Coronary artery (tissue), 2 donors: ENCODE measurements at regions not wholly inside any gene's neighbourhood (a gene's known extent, or its start where the extent isn't known, plus 50 kb on each side); places are given as distances from the start of the nearest gene placed in this dataset.

Source experiments
- DNase-seq: peaks from one replicate; pipeline ENCODE4 v3.0.0-alpha.2; 2017; ENCODE audit warnings: low spot score
- H3K27ac ChIP-seq, 2 donors: fragments of 200-600 bp; sonication (generic); one replicate each; pipeline ENCODE4 v1.5.1; 2016 to 2019
- H3K4me3 ChIP-seq: fragments of 200-600 bp; sonication (generic); 2 replicates; pipeline ENCODE4 v1.5.1; 2016; ENCODE audit warnings: mild to moderate bottlenecking, moderate library complexity
- TF ChIP-seq, protein P1 (sequence below): fragments of 200-600 bp; sonication (generic); IDR thresholded peaks from one replicate; pipeline ENCODE4 v1.5.1; 2019; ENCODE audit warnings: antibody characterized with exemption

- TF ChIP-seq, protein P1, sequence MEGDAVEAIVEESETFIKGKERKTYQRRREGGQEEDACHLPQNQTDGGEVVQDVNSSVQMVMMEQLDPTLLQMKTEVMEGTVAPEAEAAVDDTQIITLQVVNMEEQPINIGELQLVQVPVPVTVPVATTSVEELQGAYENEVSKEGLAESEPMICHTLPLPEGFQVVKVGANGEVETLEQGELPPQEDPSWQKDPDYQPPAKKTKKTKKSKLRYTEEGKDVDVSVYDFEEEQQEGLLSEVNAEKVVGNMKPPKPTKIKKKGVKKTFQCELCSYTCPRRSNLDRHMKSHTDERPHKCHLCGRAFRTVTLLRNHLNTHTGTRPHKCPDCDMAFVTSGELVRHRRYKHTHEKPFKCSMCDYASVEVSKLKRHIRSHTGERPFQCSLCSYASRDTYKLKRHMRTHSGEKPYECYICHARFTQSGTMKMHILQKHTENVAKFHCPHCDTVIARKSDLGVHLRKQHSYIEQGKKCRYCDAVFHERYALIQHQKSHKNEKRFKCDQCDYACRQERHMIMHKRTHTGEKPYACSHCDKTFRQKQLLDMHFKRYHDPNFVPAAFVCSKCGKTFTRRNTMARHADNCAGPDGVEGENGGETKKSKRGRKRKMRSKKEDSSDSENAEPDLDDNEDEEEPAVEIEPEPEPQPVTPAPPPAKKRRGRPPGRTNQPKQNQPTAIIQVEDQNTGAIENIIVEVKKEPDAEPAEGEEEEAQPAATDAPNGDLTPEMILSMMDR, result no peak
- H3K4me3 ChIP-seq, result peak overlapping the region; percentile 18
- peak overlapping the region in 1 of 2 donors; percentile 9 for H3K27ac ChIP-seq
- no peak for DNase-seq
Measured at GRCh38 chr21:16837721-16838120, 675.1 kb upstream of the CXADR start.

GRCh38 chr21:16838331-16838730, 674.5 kb upstream of the CXADR start:
- H3K27ac ChIP-seq, result peak overlapping the region in 1 of 2 donors; percentile 9
- no peak for DNase-seq
- peak overlapping the region; percentile 18 for H3K4me3 ChIP-seq
- TF ChIP-seq, protein P1, result no peak

DNA sequence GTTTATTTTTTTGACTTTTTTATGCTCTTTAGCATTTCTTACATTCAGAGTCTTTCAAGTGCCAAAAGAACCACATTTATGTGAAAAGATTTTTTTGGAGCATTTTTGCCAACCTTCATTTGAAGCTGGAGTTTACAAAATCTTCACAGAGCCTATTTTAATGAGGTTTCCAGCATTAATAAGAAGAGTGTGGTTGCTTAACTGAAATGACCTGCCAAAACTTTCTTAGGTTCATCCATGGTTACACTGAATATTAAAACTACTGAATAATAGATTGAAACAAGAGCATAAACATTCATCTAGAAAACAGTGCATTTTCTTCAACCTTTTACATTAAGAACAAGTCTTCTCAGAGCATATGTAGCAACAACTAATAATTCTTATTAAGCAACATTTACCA, 672.3 kb upstream of the CXADR start:
- H3K27ac ChIP-seq, result peak overlapping the region in 1 of 2 donors; percentile 24
- TF ChIP-seq, protein P1, result no peak
- no peak overlapping the region for H3K4me3 ChIP-seq
- DNase-seq, result no peak

DNA sequence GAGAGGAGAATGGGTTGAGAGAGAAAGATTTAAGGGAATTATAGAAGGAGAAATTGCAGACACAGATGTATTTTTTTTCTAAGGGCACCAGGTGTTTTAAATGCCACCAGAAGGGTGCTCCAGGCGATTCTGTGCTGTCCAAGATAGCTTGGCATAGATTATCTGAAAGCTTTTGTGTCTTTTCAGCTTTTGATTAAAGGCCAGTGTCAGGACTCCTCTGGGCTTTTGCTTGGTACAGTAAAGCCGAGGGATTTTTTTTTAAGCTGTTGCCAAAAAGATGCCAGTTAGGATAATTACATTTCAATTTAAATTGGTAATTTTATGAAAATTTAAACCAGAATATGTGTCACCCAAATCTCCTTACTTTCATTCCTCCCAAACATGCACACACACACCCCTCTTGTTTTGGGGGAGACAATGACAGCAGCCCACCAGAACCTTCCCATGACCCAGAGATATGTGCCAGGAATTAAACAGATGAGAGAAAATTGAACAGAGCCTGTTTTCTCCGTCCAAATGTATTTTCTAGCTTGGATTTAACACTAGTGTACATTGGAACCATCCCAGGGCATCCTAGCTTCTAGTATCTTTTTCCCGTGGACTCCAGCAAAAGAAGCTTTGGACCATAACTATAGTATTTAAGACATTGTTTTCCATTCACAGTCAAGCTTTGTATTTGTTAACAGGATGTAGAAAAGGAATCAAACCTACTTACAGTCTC, 670.7 kb upstream of the CXADR start:
- H3K27ac ChIP-seq, result peak overlapping the region in 1 of 2 donors; percentile 27
- DNase-seq, result no peak
- peak overlapping the region; percentile 13 for H3K4me3 ChIP-seq
- TF ChIP-seq, protein P1, result no peak

DNA sequence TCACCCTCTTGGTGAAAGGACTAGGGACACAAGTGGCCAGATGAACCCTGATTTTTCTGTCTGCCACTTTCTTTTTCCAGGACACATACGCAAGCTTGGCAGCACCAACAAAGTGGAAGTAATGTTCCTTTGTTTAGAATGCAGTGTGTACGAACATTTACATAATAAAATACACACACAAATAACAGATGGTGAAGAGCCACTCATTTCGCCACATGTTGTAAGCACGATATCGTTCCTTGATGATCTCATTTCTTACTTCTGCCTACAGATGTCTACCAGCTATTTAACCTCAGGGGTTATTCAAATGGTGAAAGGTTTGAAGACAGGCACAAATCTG, 670.2 kb upstream of the CXADR start:
- TF ChIP-seq, protein P1, result no peak
- no peak for DNase-seq
- peak overlapping the region in 1 of 2 donors; percentile 27 for H3K27ac ChIP-seq
- peak overlapping the region; percentile 13 for H3K4me3 ChIP-seq

- H3K4me3 ChIP-seq, result no peak overlapping the region
- no peak for DNase-seq
- no peak overlapping the region for H3K27ac ChIP-seq
- TF ChIP-seq, protein P1, result no peak
Measured at GRCh38 chr21:16847211-16847610, 665.6 kb upstream of the CXADR start.

DNA sequence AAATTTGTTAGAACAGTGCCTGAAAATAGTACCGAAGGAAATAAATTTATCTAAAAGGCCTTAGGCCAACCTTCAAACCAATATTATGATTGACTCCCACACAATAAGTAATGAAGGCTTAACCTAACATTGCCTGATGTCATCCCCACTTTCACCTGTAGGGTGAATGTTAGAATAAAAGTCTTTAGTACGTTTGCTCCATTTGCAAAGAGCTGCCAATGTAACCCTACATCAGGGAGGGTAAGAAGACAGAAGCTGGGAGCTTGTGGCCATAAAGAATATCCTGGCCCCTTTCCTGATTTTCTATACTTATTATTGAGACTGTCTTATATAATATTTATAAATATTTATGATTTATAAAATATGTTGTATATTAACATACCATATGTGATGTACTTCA, 661.8 kb upstream of the CXADR start:
- no peak for DNase-seq
- Histone ChIP-seq H3K27ac (no peak overlapping the region), H3K4me3 (no peak overlapping the region)
- TF ChIP-seq, protein P1, result no peak
